Loucy (cell line): ENCODE measurements at regions not wholly inside any gene's neighbourhood (a gene's known extent, or its start where the extent isn't known, plus 50 kb on each side); places are given as distances from the start of the nearest gene placed in this dataset.

ENCODE experiments used
- CTCF ChIP-seq: fragments of 200-600 bp; sonication (generic); conservative IDR thresholded peaks from 2 replicates; pipeline ENCODE4 v1.5.1; 2014; ENCODE audit warnings: mild to moderate bottlenecking, antibody characterized with exemption, low read length
- EZH2phosphoT487 ChIP-seq: fragments of 200-600 bp; IDR thresholded peaks from 2 replicates; pipeline ENCODE4 v1.6.1; 2018; ENCODE audit warnings: antibody characterized with exemption, mild to moderate bottlenecking, moderate library complexity, borderline replicate concordance

- no peak for TF ChIP-seq CTCF
- no peak for TF ChIP-seq EZH2phosphoT487
Measured at GRCh38 chr5:111926026-111926425, 169.0 kb upstream of the NREP start.
